Keratinocyte (primary cell): ENCODE measurements at regions not wholly inside any gene's neighbourhood (a gene's known extent, or its start where the extent isn't known, plus 50 kb on each side); places are given as distances from the start of the nearest gene placed in this dataset.
"Not testable (repeated sequence)": the region's sequence is repeated elsewhere in the genome, so short reads cannot be mapped to it uniquely, and the experiment has no call there.

Experiments used
- DNase-seq: peaks from one replicate; pipeline ENCODE4 v3.0.0-alpha.2; 2011; ENCODE audit warnings: low read depth, missing footprints, low spot score
- FAIRE-seq: peaks from 2 replicates; lab custom pipeline; 2011; peaks lifted over from hg19 to GRCh38; lab: Jason Lieb, UNC
- H2AFZ ChIP-seq: 2 replicates; pipeline ENCODE4 v1.6.0; 2012; ENCODE audit warnings: low read length, control low read depth, inconsistent platforms; ENCODE audit not compliant: control insufficient read depth
- H3K27ac ChIP-seq: 2 replicates; pipeline ENCODE4 v1.5.1; 2011; ENCODE audit warnings: low read length; ENCODE audit not compliant: control insufficient read depth, insufficient read depth
- H3K27me3 ChIP-seq: 3 replicates; pipeline ENCODE4 v1.6.0; 2011; ENCODE audit warnings: low read length; ENCODE audit not compliant: control insufficient read depth, insufficient read depth; ENCODE audit errors: extremely low read depth
- H3K36me3 ChIP-seq, 2 experiments: 2 replicates in 1 of 2; 3 replicates in 1 of 2; pipeline ENCODE4 v1.5.1; 2011; ENCODE audit warnings: low read length in 2 of 2, mild to moderate bottlenecking in 1 of 2; ENCODE audit not compliant: control insufficient read depth in 2 of 2, insufficient read depth in 2 of 2; ENCODE audit errors: extremely low read depth in 1 of 2
- H3K4me1 ChIP-seq: 3 replicates; pipeline ENCODE4 v1.5.1; 2011; ENCODE audit warnings: low read length; ENCODE audit not compliant: control insufficient read depth, insufficient read depth; ENCODE audit errors: extremely low read depth
- H3K4me2 ChIP-seq: 3 replicates; pipeline ENCODE4 v1.6.0; 2011; ENCODE audit warnings: low read depth, low read length; ENCODE audit not compliant: control insufficient read depth, insufficient read depth; ENCODE audit errors: extremely low read depth
- H3K4me3 ChIP-seq, 3 experiments: fragments of 200-600 bp in 1 of 3; sonication (generic) in 1 of 3; 2 replicates in 2 of 3; 3 replicates in 1 of 3; pipeline ENCODE4 v1.5.1; 2011 to 2016; ENCODE audit warnings: low read length in 3 of 3, mild to moderate bottlenecking in 3 of 3, control low read depth in 2 of 3, inconsistent platforms in 1 of 3, low read depth in 1 of 3, mixed read lengths in 1 of 3, mixed run types in 1 of 3, moderate library complexity in 1 of 3; ENCODE audit not compliant: control insufficient read depth in 2 of 3, insufficient read depth in 2 of 3; ENCODE audit errors: extremely low read depth in 1 of 3
- H3K79me2 ChIP-seq: 2 replicates; pipeline ENCODE4 v1.6.0; 2012; ENCODE audit warnings: low read length; ENCODE audit not compliant: control insufficient read depth, insufficient read depth
- H3K9ac ChIP-seq: 3 replicates; pipeline ENCODE4 v1.6.0; 2011; ENCODE audit warnings: low read length; ENCODE audit not compliant: control insufficient read depth, insufficient read depth; ENCODE audit errors: extremely low read depth
- H3K9me1 ChIP-seq: 3 replicates; pipeline ENCODE4 v1.6.0; 2011; ENCODE audit warnings: low read length; ENCODE audit not compliant: control insufficient read depth, insufficient read depth; ENCODE audit errors: extremely low read depth
- H3K9me3 ChIP-seq: 2 replicates; pipeline ENCODE4 v1.5.1; 2012; ENCODE audit warnings: low read depth, low read length; ENCODE audit not compliant: control insufficient read depth
- H4K20me1 ChIP-seq: 3 replicates; pipeline ENCODE4 v1.6.0; 2011; ENCODE audit warnings: low read length; ENCODE audit not compliant: control insufficient read depth, insufficient read depth; ENCODE audit errors: extremely low read depth
- CTCF ChIP-seq, 3 experiments: IDR thresholded peaks in 1 of 3; conservative IDR thresholded peaks in 1 of 3; optimal IDR thresholded peaks in 1 of 3; 2 replicates in 2 of 3; 3 replicates in 1 of 3; pipeline versions ENCODE3 to v1.5.1; 2011; ENCODE audit warnings: low read length in 3 of 3, mild to moderate bottlenecking in 3 of 3, moderate library complexity in 2 of 3, control low read depth in 1 of 3, inconsistent platforms in 1 of 3; ENCODE audit not compliant: insufficient read depth in 2 of 3; ENCODE audit errors: extremely low read depth in 1 of 3
- EZH2 ChIP-seq: IDR thresholded peaks from one replicate; pipeline ENCODE4 v1.6.1; 2012; ENCODE audit warnings: inconsistent platforms, mild to moderate bottlenecking, low read length, moderate library complexity
- dilution Hi-C: fragments of 300-500 bp; cut with MboI; formaldehyde crosslinking; loops from one replicate; pipeline ENCODE4 v1.7.0; 2020; ENCODE audit warnings: low sequenced_read_pairs; ENCODE audit not compliant: extremely low pct_ligation_motif_present

DNA sequence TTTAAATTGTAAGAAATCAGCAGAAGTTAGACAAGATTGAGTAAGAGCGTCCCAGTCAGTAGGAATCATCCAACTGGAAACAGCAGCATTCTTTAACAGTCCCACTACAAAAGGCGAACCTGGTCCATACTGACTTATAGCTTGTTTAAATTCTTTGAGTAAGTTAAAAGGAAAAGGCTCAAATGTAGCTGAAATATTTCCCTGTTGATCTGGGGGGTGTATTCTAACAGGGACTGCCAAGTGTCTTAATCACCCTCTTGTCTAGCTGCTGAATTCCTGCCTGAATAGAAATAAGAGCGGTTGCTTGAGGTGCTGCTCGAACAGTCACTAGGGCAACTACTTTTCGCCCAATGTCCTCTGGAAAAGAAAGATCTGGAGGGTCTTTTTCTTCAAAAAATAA lies 56.4 kb upstream of the FMNL2 start:
- no peaks in the 10 kb centered on the region for H3K27me3 ChIP-seq
- H3K9me3 ChIP-seq = peaks cover 6% of the 10 kb centered on the region
- H4K20me1 ChIP-seq = no peaks in the 10 kb centered on the region
- no peak overlapping the region for H3K4me2 ChIP-seq
- FAIRE-seq = no peak
- TF ChIP-seq EZH2 (no peak), CTCF (optimal IDR thresholded peaks at IDR 0.05 in 1 of 3, IDR thresholded peaks at IDR 0.05 in 1 of 3, conservative IDR thresholded peaks at IDR 0.05 in 1 of 3; ENCODE audit: extremely low read depth in 1 of 3, insufficient read depth in 2 of 3, low read length in 3 of 3) (no peak)
- no peaks in the 10 kb centered on the region for H3K4me1 ChIP-seq
- DNase-seq = no peak
- H3K79me2 ChIP-seq = no peaks in the 10 kb centered on the region
- H3K4me3 ChIP-seq = no peak overlapping the region
- no peaks in the 10 kb centered on the region for H3K9me1 ChIP-seq
- no peak overlapping the region for H2AFZ ChIP-seq
- no peak overlapping the region for H3K27ac ChIP-seq
- dilution Hi-C loops = no loop called here
- H3K9ac ChIP-seq = no peak overlapping the region
- no peaks in the 10 kb centered on the region for H3K36me3 ChIP-seq

DNA sequence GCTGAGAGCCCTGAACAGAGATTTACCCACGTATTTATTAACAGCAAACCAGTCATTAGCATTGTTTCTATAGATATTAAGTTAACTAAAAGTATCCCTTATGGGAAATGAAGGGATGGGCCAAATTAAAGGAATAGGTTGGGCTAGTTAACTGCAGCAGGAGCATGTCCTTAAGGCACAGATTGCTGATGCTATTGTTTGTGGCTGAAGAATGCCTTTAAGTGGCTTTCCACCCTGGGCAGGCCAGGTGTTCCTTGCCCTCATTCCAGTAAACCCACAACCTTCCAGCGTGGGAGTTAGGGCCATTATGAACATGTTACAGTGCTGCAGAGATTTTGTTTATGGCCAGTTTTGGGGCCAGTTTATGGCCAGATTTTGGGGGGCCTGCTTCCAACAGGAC lies 55.6 kb upstream of the FMNL2 start:
- H3K9me1 ChIP-seq, H3K4me1 ChIP-seq, H4K20me1 ChIP-seq, dilution Hi-C loops, H3K9me3 ChIP-seq, H3K27ac ChIP-seq, H3K79me2 ChIP-seq, H3K4me3 ChIP-seq, H3K9ac ChIP-seq, H3K27me3 ChIP-seq, FAIRE-seq, H3K4me2 ChIP-seq, DNase-seq, H3K36me3 ChIP-seq, H2AFZ ChIP-seq: not testable (repeated sequence)

GRCh38 chr2:152280780-152281179 lies 54.2 kb upstream of the FMNL2 start:
- TF ChIP-seq EZH2 (no peak), CTCF (optimal IDR thresholded peaks at IDR 0.05 in 1 of 3, IDR thresholded peaks at IDR 0.05 in 1 of 3, conservative IDR thresholded peaks at IDR 0.05 in 1 of 3; ENCODE audit: extremely low read depth in 1 of 3, insufficient read depth in 2 of 3, low read length in 3 of 3) (no peak)
- no peaks in the 10 kb centered on the region for H3K4me1 ChIP-seq
- no peak overlapping the region for H3K27ac ChIP-seq
- no peak overlapping the region for H2AFZ ChIP-seq
- no peak overlapping the region for H3K9ac ChIP-seq
- H3K9me3 ChIP-seq = peaks cover 4% of the 10 kb centered on the region
- H3K36me3 ChIP-seq = no peaks in the 10 kb centered on the region
- no peaks in the 10 kb centered on the region for H4K20me1 ChIP-seq
- no peak for FAIRE-seq
- no peaks in the 10 kb centered on the region for H3K27me3 ChIP-seq
- H3K79me2 ChIP-seq = no peaks in the 10 kb centered on the region
- no peak overlapping the region for H3K4me2 ChIP-seq
- no peak for DNase-seq
- no peaks in the 10 kb centered on the region for H3K9me1 ChIP-seq
- no peak overlapping the region for H3K4me3 ChIP-seq
- dilution Hi-C loops = no loop called here
